ENCODE measurements at regions not wholly inside any gene's neighbourhood (a gene's known extent, or its start where the extent isn't known, plus 50 kb on each side); places are given as distances from the start of the nearest gene placed in this dataset.
A peak's percentile ranks its signal among the peaks of the same experiment; 100 is the strongest.

GRCh38 chr21:15549671-15550070, 180.1 kb upstream of the USP25 start:
- H3K4me1 ChIP-seq (ENCODE audit: insufficient read depth, low read length, poor library complexity, severe bottlenecking) = no peaks in the 10 kb centered on the region
- no peak overlapping the region for H3K27ac ChIP-seq (ENCODE audit: low read depth, low read length, poor library complexity, severe bottlenecking)
- H2AFZ ChIP-seq (ENCODE audit: low read length) = no peak overlapping the region
- CTCF ChIA-PET (ENCODE audit: unreplicated experiment) = no interaction called here
- H3K79me2 ChIP-seq (ENCODE audit: insufficient read depth, low read depth, low read length) = no peaks in the 10 kb centered on the region
- DNase-seq (ENCODE audit: low spot score) = no peak
- H3K9me3 ChIP-seq (ENCODE audit: low read length) = no peaks in the 10 kb centered on the region
- no peaks in the 10 kb centered on the region for H3K9me2 ChIP-seq (ENCODE audit: insufficient read depth, low read length)
- no peaks in the 10 kb centered on the region for H3K36me3 ChIP-seq (ENCODE audit: insufficient read depth, low read length)
- no TSS peak for BruUV-seq (replicated peaks)
- H3K4me3 ChIP-seq (ENCODE audit: low read depth, low read length, poor library complexity, severe bottlenecking) = no peak overlapping the region
- H4K20me1 ChIP-seq (ENCODE audit: insufficient read depth, low read length) = no peaks in the 10 kb centered on the region
- POLR2A ChIA-PET = no interaction called here
- intact Hi-C loops (cut with micrococcal nuclease; ENCODE audit: unreplicated experiment) = no loop called here
- no peak overlapping the region for H3K4me2 ChIP-seq (ENCODE audit: low read length)
- TF ChIP-seq CTCF (conservative IDR thresholded peaks at IDR 0.05; ENCODE audit: low read length) (no peak), EZH2phosphoT487 (IDR thresholded peaks at IDR 0.05; ENCODE audit: borderline replicate concordance, low read depth, low read length) (no peak)

- no TSS peak for BruUV-seq (replicated peaks)
- intact Hi-C loops (cut with micrococcal nuclease; ENCODE audit: unreplicated experiment) = no loop called here
- Histone ChIP-seq H3K4me2 (ENCODE audit: low read length) (no peak overlapping the region), H2AFZ (ENCODE audit: low read length) (no peak overlapping the region), H3K9me3 (ENCODE audit: low read length) (no peaks in the 10 kb centered on the region), H4K20me1 (ENCODE audit: insufficient read depth, low read length) (no peaks in the 10 kb centered on the region), H3K4me3 (ENCODE audit: low read depth, low read length, poor library complexity, severe bottlenecking) (no peak overlapping the region), H3K4me1 (ENCODE audit: insufficient read depth, low read length, poor library complexity, severe bottlenecking) (no peaks in the 10 kb centered on the region), H3K79me2 (ENCODE audit: insufficient read depth, low read depth, low read length) (no peaks in the 10 kb centered on the region), H3K9me2 (ENCODE audit: insufficient read depth, low read length) (no peaks in the 10 kb centered on the region), H3K27ac (ENCODE audit: low read depth, low read length, poor library complexity, severe bottlenecking) (no peak overlapping the region), H3K36me3 (ENCODE audit: insufficient read depth, low read length) (no peaks in the 10 kb centered on the region)
- TF ChIP-seq CTCF (conservative IDR thresholded peaks at IDR 0.05; ENCODE audit: low read length) (peak; percentile 72), EZH2phosphoT487 (IDR thresholded peaks at IDR 0.05; ENCODE audit: borderline replicate concordance, low read depth, low read length) (no peak)
- DNase-seq (ENCODE audit: low spot score) = peak; percentile 23
- ChIA-PET POLR2A (interaction anchor here (0.7 to 1.5 kb wide), 5 partner anchors 10 to 36 kb away, joined by 3 to 5 read pairs (median 4); no protein-coding TSS in a partner anchor), CTCF (ENCODE audit: unreplicated experiment) (interaction anchor here (0.6 to 1.5 kb wide), 3 partner anchors 67 to 1189 kb away, joined by 3 read pairs; no protein-coding TSS in a partner anchor)
Measured at GRCh38 chr21:15552914-15553494, 176.8 kb upstream of the USP25 start.

- TF ChIP-seq EZH2phosphoT487 (IDR thresholded peaks at IDR 0.05; ENCODE audit: borderline replicate concordance, low read depth, low read length) = no peak
- TF ChIP-seq CTCF (conservative IDR thresholded peaks at IDR 0.05; ENCODE audit: low read length) = no peak
- no peak overlapping the region for H3K4me2 ChIP-seq (ENCODE audit: low read length)
- no peaks in the 10 kb centered on the region for H3K9me2 ChIP-seq (ENCODE audit: insufficient read depth, low read length)
- H3K27ac ChIP-seq (ENCODE audit: low read depth, low read length, poor library complexity, severe bottlenecking) = no peak overlapping the region
- intact Hi-C loops (cut with micrococcal nuclease; ENCODE audit: unreplicated experiment) = no loop called here
- ChIA-PET CTCF (ENCODE audit: unreplicated experiment) (no interaction called here), POLR2A (no interaction called here)
- H3K9me3 ChIP-seq (ENCODE audit: low read length) = no peaks in the 10 kb centered on the region
- peak; percentile 46 for DNase-seq (ENCODE audit: low spot score)
- H3K36me3 ChIP-seq (ENCODE audit: insufficient read depth, low read length) = no peaks in the 10 kb centered on the region
- H3K4me3 ChIP-seq (ENCODE audit: low read depth, low read length, poor library complexity, severe bottlenecking) = no peak overlapping the region
- no peaks in the 10 kb centered on the region for H3K4me1 ChIP-seq (ENCODE audit: insufficient read depth, low read length, poor library complexity, severe bottlenecking)
- BruUV-seq (replicated peaks) = no TSS peak
- H3K79me2 ChIP-seq (ENCODE audit: insufficient read depth, low read depth, low read length) = no peaks in the 10 kb centered on the region
- peak overlapping the region; percentile 50; the same call in 1 of the 2 replicates for H2AFZ ChIP-seq (ENCODE audit: low read length)
- no peaks in the 10 kb centered on the region for H4K20me1 ChIP-seq (ENCODE audit: insufficient read depth, low read length)
Measured at GRCh38 chr21:15557925-15558324, 171.9 kb upstream of the USP25 start.

Data from OCI-LY7 (cell line).